ENCODE measurements at regions not wholly inside any gene's neighbourhood (a gene's known extent, or its start where the extent isn't known, plus 50 kb on each side); places are given as distances from the start of the nearest gene placed in this dataset.

- no peak for DNase-seq (ENCODE audit: low read depth in 3 of 3, low spot score in 1 of 3)
Observed at GRCh38 chrX:39167791-39168190, 366.5 kb downstream of the MID1IP1 start.

- DNase-seq (ENCODE audit: low read depth in 3 of 3, low spot score in 1 of 3): no peak
Observed at GRCh38 chrX:39168609-39169008, 367.4 kb downstream of the MID1IP1 start.

GRCh38 chrX:39169976-39170375, 368.7 kb downstream of the MID1IP1 start:
- no peak for DNase-seq (ENCODE audit: low read depth in 3 of 3, low spot score in 1 of 3)

- DNase-seq (ENCODE audit: low read depth in 3 of 3, low spot score in 1 of 3): no peak
Observed at GRCh38 chrX:39170464-39170863, 369.2 kb downstream of the MID1IP1 start.

- no peak for DNase-seq (ENCODE audit: low read depth in 3 of 3, low spot score in 1 of 3)
Observed at GRCh38 chrX:39171686-39172085, 370.4 kb downstream of the MID1IP1 start.

GRCh38 chrX:39174241-39174771, 373.0 kb downstream of the MID1IP1 start:
- no peak for DNase-seq (ENCODE audit: low read depth in 3 of 3, low spot score in 1 of 3)

- DNase-seq (ENCODE audit: low read depth in 3 of 3, low spot score in 1 of 3): no peak
Observed at GRCh38 chrX:39174772-39175417, 373.6 kb downstream of the MID1IP1 start.

GRCh38 chrX:39175418-39176057, 374.3 kb downstream of the MID1IP1 start:
- no peak for DNase-seq (ENCODE audit: low read depth in 3 of 3, low spot score in 1 of 3)

GRCh38 chrX:39176105-39176504, 374.8 kb downstream of the MID1IP1 start:
- DNase-seq (ENCODE audit: low read depth in 3 of 3, low spot score in 1 of 3): no peak

GRCh38 chrX:39189431-39189830, 388.2 kb downstream of the MID1IP1 start:
- no peak for DNase-seq (ENCODE audit: low read depth in 3 of 3, low spot score in 1 of 3)

GRCh38 chrX:39194673-39195072, 393.4 kb downstream of the MID1IP1 start:
- no peak for DNase-seq (ENCODE audit: low read depth in 3 of 3, low spot score in 1 of 3)

GRCh38 chrX:39195156-39195555, 393.9 kb downstream of the MID1IP1 start:
- no peak for DNase-seq (ENCODE audit: low read depth in 3 of 3, low spot score in 1 of 3)

- no peak for DNase-seq (ENCODE audit: low read depth in 3 of 3, low spot score in 1 of 3)
Observed at GRCh38 chrX:39196192-39197102, 395.2 kb downstream of the MID1IP1 start.

- no peak for DNase-seq (ENCODE audit: low read depth in 3 of 3, low spot score in 1 of 3)
Observed at GRCh38 chrX:39199429-39199828, 398.2 kb downstream of the MID1IP1 start.

GRCh38 chrX:39201305-39201990, 400.2 kb downstream of the MID1IP1 start:
- no peak for DNase-seq (ENCODE audit: low read depth in 3 of 3, low spot score in 1 of 3)

GRCh38 chrX:39202641-39203040, 401.4 kb downstream of the MID1IP1 start:
- DNase-seq (ENCODE audit: low read depth in 3 of 3, low spot score in 1 of 3): no peak

GRCh38 chrX:39203427-39203826, 402.2 kb downstream of the MID1IP1 start:
- no peak for DNase-seq (ENCODE audit: low read depth in 3 of 3, low spot score in 1 of 3)

GRCh38 chrX:39204353-39204752, 403.1 kb downstream of the MID1IP1 start:
- DNase-seq (ENCODE audit: low read depth in 3 of 3, low spot score in 1 of 3): no peak

- DNase-seq (ENCODE audit: low read depth in 3 of 3, low spot score in 1 of 3): no peak
Observed at GRCh38 chrX:39204945-39205344, 403.7 kb downstream of the MID1IP1 start.

GRCh38 chrX:39205467-39205866, 404.2 kb downstream of the MID1IP1 start:
- DNase-seq (ENCODE audit: low read depth in 3 of 3, low spot score in 1 of 3): no peak
